GM21723 (cell line): ENCODE measurements at regions not wholly inside any gene's neighbourhood (a gene's known extent, or its start where the extent isn't known, plus 50 kb on each side); places are given as distances from the start of the nearest gene placed in this dataset.

ENCODE experiments used
- ATAC-seq: cut with Tn5 transposase; IDR thresholded peaks from one replicate; pipeline ENCODE4 v1.9.1; 2021; ENCODE audit warnings: mild to moderate bottlenecking, moderate library complexity; ENCODE audit not compliant: unreplicated experiment

GRCh38 chr3:105923140-105923539, 54.3 kb upstream of the CBLB start:
- no peak for ATAC-seq

GRCh38 chr3:105927741-105928140, 58.9 kb upstream of the CBLB start:
- ATAC-seq, result no peak

- ATAC-seq, result no peak
These were observed 61.9 kb upstream of the CBLB start for GRCh38 chr3:105930733-105931132.

GRCh38 chr3:105931500-105931899, 62.7 kb upstream of the CBLB start:
- ATAC-seq, result no peak

GRCh38 chr3:105933871-105934270, 65.1 kb upstream of the CBLB start:
- ATAC-seq, result no peak

GRCh38 chr3:105938101-105938500, 69.3 kb upstream of the CBLB start:
- no peak for ATAC-seq

- no peak for ATAC-seq
These were observed 70.0 kb upstream of the CBLB start for GRCh38 chr3:105938806-105939205.

- no peak for ATAC-seq
These were observed 75.5 kb upstream of the CBLB start for GRCh38 chr3:105944276-105944675.

GRCh38 chr3:105944721-105945120, 75.9 kb upstream of the CBLB start:
- ATAC-seq, result no peak

GRCh38 chr3:105948101-105948500, 79.3 kb upstream of the CBLB start:
- no peak for ATAC-seq

- no peak for ATAC-seq
These were observed 82.2 kb upstream of the CBLB start for GRCh38 chr3:105950881-105951600.

GRCh38 chr3:105953831-105954230, 85.0 kb upstream of the CBLB start:
- ATAC-seq, result no peak

- no peak for ATAC-seq
These were observed 87.5 kb upstream of the CBLB start for GRCh38 chr3:105956306-105956705.

- no peak for ATAC-seq
These were observed 88.9 kb upstream of the CBLB start for GRCh38 chr3:105957722-105958121.

- no peak for ATAC-seq
These were observed 89.6 kb upstream of the CBLB start for GRCh38 chr3:105958237-105959000.

GRCh38 chr3:105959851-105960250, 91.0 kb upstream of the CBLB start:
- ATAC-seq, result no peak

- no peak for ATAC-seq
These were observed 91.6 kb upstream of the CBLB start for GRCh38 chr3:105960381-105960780.

- no peak for ATAC-seq
These were observed 94.3 kb upstream of the CBLB start for GRCh38 chr3:105963161-105963560.

GRCh38 chr3:105965384-105965783, 96.6 kb upstream of the CBLB start:
- no peak for ATAC-seq

- ATAC-seq, result no peak
These were observed 98.3 kb upstream of the CBLB start for GRCh38 chr3:105967117-105967516.

- no peak for ATAC-seq
These were observed 101.5 kb upstream of the CBLB start for GRCh38 chr3:105970283-105970682.

- no peak for ATAC-seq
These were observed 103.3 kb upstream of the CBLB start for GRCh38 chr3:105972069-105972468.
